GM23338 (cell line): ENCODE measurements at regions not wholly inside any gene's neighbourhood (a gene's known extent, or its start where the extent isn't known, plus 50 kb on each side); places are given as distances from the start of the nearest gene placed in this dataset.

Experiments
- ATAC-seq: fragments of 200-7000 bp; cut with Tn5 transposase; 3 replicates; pipeline ENCODE4 v1.9.1; 2020
- DNase-seq: peaks from one replicate; pipeline ENCODE4 v3.0.0-alpha.2; 2015; ENCODE audit warnings: low spot score
- H2AFZ ChIP-seq: fragments of 200-600 bp; sonication (generic); 2 replicates; pipeline ENCODE4 v1.8.0; 2016; ENCODE audit warnings: antibody characterized with exemption, mild to moderate bottlenecking, moderate library complexity
- H3F3A ChIP-seq: fragments of 200-600 bp; sonication (generic); replicated peaks from 2 replicates; pipeline ENCODE4 v1.8.0; 2017; ENCODE audit warnings: antibody characterized with exemption, mixed run types, low read depth
- H3K27ac ChIP-seq: fragments of 200-600 bp; sonication (generic); 2 replicates; pipeline ENCODE4 v1.6.1; 2016; ENCODE audit warnings: low read depth
- H3K27me3 ChIP-seq: fragments of 200-600 bp; sonication (generic); 2 replicates; pipeline ENCODE4 v1.8.0; 2016; ENCODE audit warnings: mild to moderate bottlenecking, mixed run types, moderate library complexity; ENCODE audit not compliant: insufficient read depth
- H3K36me3 ChIP-seq: fragments of 200-600 bp; sonication (generic); 2 replicates; pipeline ENCODE4 v1.8.0; 2016; ENCODE audit warnings: mild to moderate bottlenecking; ENCODE audit not compliant: insufficient read depth
- H3K4me1 ChIP-seq: fragments of 200-600 bp; sonication (generic); 2 replicates; pipeline ENCODE4 v1.8.0; 2016; ENCODE audit warnings: mild to moderate bottlenecking, moderate library complexity; ENCODE audit not compliant: insufficient read depth
- H3K4me2 ChIP-seq: fragments of 200-600 bp; sonication (generic); 2 replicates; pipeline ENCODE4 v1.7.1; 2017; ENCODE audit warnings: mixed run types
- H3K4me3 ChIP-seq: fragments of 200-600 bp; sonication (generic); 2 replicates; pipeline ENCODE4 v1.6.1; 2016; ENCODE audit warnings: mixed run types
- H3K79me2 ChIP-seq: fragments of 200-600 bp; sonication (generic); replicated peaks from 2 replicates; pipeline ENCODE4 v1.8.0; 2017; ENCODE audit warnings: mild to moderate bottlenecking; ENCODE audit not compliant: insufficient read depth
- H3K9me2 ChIP-seq: fragments of 200-600 bp; sonication (generic); 2 replicates; pipeline ENCODE4 v1.8.0; 2017; ENCODE audit not compliant: insufficient read depth
- H4K20me1 ChIP-seq: fragments of 200-600 bp; sonication (generic); replicated peaks from 2 replicates; pipeline ENCODE4 v1.8.0; 2017; ENCODE audit warnings: mild to moderate bottlenecking; ENCODE audit not compliant: insufficient read depth
- H3K27ac Mint-ChIP-seq: 2 replicates; pipeline ENCODE4 v1.8.0; 2020; ENCODE audit warnings: inconsistent platforms, mild to moderate bottlenecking, moderate library complexity, mixed read lengths
- H3K27me3 Mint-ChIP-seq: 3 replicates; pipeline ENCODE4 v1.8.0; 2022; ENCODE audit warnings: low read depth, mild to moderate bottlenecking, moderate library complexity, mixed read lengths, inconsistent platforms; ENCODE audit not compliant: insufficient read depth, poor library complexity
- H3K36me3 Mint-ChIP-seq: 3 replicates; pipeline ENCODE4 v1.8.0; 2021; ENCODE audit warnings: low read depth, mild to moderate bottlenecking, inconsistent platforms, moderate library complexity, mixed read lengths
- H3K4me1 Mint-ChIP-seq: 3 replicates; pipeline ENCODE4 v1.8.0; 2020; ENCODE audit warnings: mild to moderate bottlenecking, inconsistent platforms, mixed read lengths
- H3K4me3 Mint-ChIP-seq: 3 replicates; pipeline ENCODE4 v1.8.0; 2021; ENCODE audit warnings: moderate library complexity, mild to moderate bottlenecking, inconsistent platforms, mixed read lengths
- H3K9me3 Mint-ChIP-seq: 3 replicates; pipeline ENCODE4 v1.8.0; 2020; ENCODE audit warnings: moderate library complexity, mild to moderate bottlenecking, inconsistent platforms, mixed read lengths
- CREB1 ChIP-seq: fragments of 250-450 bp; sonication (Bioruptor Pico); IDR thresholded peaks from 2 replicates; pipeline ENCODE4 v1.5.0; 2020; ENCODE audit warnings: low read depth, mild to moderate bottlenecking, moderate library complexity
- EZH2 ChIP-seq: fragments of 200-600 bp; sonication (generic); IDR thresholded peaks from one replicate; pipeline ENCODE4 v1.8.0; 2017; ENCODE audit warnings: antibody characterized with exemption, mild to moderate bottlenecking, low read depth; ENCODE audit not compliant: unreplicated experiment
- EZH2phosphoT487 ChIP-seq: fragments of 200-600 bp; sonication (generic); IDR thresholded peaks from one replicate; pipeline ENCODE4 v1.8.1; 2018; ENCODE audit warnings: antibody characterized with exemption; ENCODE audit not compliant: unreplicated experiment
- JUNB ChIP-seq: IDR thresholded peaks from one replicate; pipeline ENCODE4 v1.6.1; 2016; ENCODE audit warnings: antibody characterized with exemption; ENCODE audit not compliant: unreplicated experiment
- NANOG ChIP-seq: IDR thresholded peaks from 2 replicates; pipeline ENCODE4 v1.6.1; 2016; ENCODE audit warnings: antibody characterized with exemption, borderline replicate concordance
- POLR2AphosphoS5 ChIP-seq: IDR thresholded peaks from 2 replicates; pipeline ENCODE4 v1.6.1; 2016; ENCODE audit warnings: antibody characterized with exemption, low read depth
- STAT1 ChIP-seq: IDR thresholded peaks from one replicate; pipeline ENCODE4 v1.6.1; 2016; ENCODE audit warnings: antibody characterized with exemption; ENCODE audit not compliant: unreplicated experiment
- ZNF114 ChIP-seq: fragments of 250-450 bp; sonication (Bioruptor Pico); IDR thresholded peaks from 2 replicates; pipeline ENCODE4 v1.5.0; 2020; ENCODE audit warnings: mild to moderate bottlenecking, moderate library complexity
- ZNF331 ChIP-seq: fragments of 250-450 bp; sonication (Bioruptor Pico); IDR thresholded peaks from 2 replicates; pipeline ENCODE4 v1.5.0; 2020; ENCODE audit warnings: low read depth, mild to moderate bottlenecking, moderate library complexity
- TF ChIP-seq, protein P1 (sequence below): fragments of 250-450 bp; sonication (Bioruptor Pico); IDR thresholded peaks from 2 replicates; pipeline ENCODE4 v1.5.0; 2020; ENCODE audit warnings: mild to moderate bottlenecking, moderate library complexity
- TF ChIP-seq, protein P2 (sequence below), 2 experiments: fragments of 200-600 bp in 1 of 2; sonication (generic) in 1 of 2; conservative IDR thresholded peaks; 2 replicates each; pipeline versions ENCODE4 v1.5.1 to v1.6.1; 2016 to 2017; ENCODE audit warnings: antibody characterized with exemption in 2 of 2, low read depth in 2 of 2, mild to moderate bottlenecking in 2 of 2, moderate library complexity in 1 of 2
- TF ChIP-seq, protein P3 (sequence below): IDR thresholded peaks from one replicate; pipeline ENCODE4 v1.6.1; 2018; ENCODE audit warnings: antibody characterized with exemption; ENCODE audit not compliant: unreplicated experiment
- TF ChIP-seq, protein P4 (sequence below): IDR thresholded peaks from 2 replicates; pipeline ENCODE4 v1.6.1; 2016; ENCODE audit warnings: antibody characterized with exemption

DNA sequence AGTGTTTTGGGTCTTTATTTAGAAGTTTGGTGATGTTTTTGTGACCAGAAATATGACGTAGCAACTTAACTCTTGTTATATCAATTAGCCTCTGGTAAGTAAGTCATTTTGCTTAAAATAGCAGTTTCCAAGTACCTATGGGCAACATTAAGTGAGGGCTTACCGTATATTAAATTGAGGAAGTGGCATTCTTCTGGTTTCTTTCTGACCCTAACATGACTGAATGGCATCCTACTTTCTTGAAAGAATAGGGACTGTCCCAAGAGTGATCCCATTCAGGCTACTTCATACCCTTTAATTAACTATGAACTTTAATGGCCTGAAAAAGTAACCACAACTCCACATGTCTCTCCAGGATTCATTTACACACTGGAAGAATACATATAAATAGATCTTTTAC, 106.6 kb downstream of the MZT1 start:
- H2AFZ ChIP-seq: no peak overlapping the region
- H3K36me3 ChIP-seq: no peaks in the 10 kb centered on the region
- H4K20me1 ChIP-seq: no peaks in the 10 kb centered on the region
- no peaks in the 10 kb centered on the region for H3F3A ChIP-seq
- 0 out of 3 replicates have a peak, but pooled peaks cover 2% of the 10 kb centered on the region for H3K4me1 Mint-ChIP-seq
- no peak for TF ChIP-seq EZH2phosphoT487
- no peak for TF ChIP-seq JUNB
- TF ChIP-seq, protein P1, sequence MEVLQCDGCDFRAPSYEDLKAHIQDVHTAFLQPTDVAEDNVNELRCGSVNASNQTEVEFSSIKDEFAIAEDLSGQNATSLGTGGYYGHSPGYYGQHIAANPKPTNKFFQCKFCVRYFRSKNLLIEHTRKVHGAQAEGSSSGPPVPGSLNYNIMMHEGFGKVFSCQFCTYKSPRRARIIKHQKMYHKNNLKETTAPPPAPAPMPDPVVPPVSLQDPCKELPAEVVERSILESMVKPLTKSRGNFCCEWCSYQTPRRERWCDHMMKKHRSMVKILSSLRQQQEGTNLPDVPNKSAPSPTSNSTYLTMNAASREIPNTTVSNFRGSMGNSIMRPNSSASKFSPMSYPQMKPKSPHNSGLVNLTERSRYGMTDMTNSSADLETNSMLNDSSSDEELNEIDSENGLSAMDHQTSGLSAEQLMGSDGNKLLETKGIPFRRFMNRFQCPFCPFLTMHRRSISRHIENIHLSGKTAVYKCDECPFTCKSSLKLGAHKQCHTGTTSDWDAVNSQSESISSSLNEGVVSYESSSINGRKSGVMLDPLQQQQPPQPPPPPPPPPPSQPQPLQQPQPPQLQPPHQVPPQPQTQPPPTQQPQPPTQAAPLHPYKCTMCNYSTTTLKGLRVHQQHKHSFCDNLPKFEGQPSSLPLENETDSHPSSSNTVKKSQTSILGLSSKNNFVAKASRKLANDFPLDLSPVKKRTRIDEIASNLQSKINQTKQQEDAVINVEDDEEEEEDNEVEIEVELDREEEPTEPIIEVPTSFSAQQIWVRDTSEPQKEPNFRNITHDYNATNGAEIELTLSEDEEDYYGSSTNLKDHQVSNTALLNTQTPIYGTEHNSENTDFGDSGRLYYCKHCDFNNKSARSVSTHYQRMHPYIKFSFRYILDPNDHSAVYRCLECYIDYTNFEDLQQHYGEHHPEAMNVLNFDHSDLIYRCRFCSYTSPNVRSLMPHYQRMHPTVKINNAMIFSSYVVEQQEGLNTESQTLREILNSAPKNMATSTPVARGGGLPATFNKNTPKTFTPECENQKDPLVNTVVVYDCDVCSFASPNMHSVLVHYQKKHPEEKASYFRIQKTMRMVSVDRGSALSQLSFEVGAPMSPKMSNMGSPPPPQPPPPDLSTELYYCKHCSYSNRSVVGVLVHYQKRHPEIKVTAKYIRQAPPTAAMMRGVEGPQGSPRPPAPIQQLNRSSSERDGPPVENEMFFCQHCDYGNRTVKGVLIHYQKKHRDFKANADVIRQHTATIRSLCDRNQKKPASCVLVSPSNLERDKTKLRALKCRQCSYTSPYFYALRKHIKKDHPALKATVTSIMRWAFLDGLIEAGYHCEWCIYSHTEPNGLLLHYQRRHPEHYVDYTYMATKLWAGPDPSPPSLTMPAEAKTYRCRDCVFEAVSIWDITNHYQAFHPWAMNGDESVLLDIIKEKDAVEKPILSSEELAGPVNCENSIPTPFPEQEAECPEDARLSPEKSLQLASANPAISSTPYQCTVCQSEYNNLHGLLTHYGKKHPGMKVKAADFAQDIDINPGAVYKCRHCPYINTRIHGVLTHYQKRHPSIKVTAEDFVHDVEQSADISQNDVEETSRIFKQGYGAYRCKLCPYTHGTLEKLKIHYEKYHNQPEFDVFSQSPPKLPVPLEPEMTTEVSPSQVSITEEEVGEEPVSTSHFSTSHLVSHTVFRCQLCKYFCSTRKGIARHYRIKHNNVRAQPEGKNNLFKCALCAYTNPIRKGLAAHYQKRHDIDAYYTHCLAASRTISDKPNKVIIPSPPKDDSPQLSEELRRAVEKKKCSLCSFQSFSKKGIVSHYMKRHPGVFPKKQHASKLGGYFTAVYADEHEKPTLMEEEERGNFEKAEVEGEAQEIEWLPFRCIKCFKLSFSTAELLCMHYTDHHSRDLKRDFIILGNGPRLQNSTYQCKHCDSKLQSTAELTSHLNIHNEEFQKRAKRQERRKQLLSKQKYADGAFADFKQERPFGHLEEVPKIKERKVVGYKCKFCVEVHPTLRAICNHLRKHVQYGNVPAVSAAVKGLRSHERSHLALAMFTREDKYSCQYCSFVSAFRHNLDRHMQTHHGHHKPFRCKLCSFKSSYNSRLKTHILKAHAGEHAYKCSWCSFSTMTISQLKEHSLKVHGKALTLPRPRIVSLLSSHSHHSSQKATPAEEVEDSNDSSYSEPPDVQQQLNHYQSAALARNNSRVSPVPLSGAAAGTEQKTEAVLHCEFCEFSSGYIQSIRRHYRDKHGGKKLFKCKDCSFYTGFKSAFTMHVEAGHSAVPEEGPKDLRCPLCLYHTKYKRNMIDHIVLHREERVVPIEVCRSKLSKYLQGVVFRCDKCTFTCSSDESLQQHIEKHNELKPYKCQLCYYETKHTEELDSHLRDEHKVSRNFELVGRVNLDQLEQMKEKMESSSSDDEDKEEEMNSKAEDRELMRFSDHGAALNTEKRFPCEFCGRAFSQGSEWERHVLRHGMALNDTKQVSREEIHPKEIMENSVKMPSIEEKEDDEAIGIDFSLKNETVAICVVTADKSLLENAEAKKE: no peak
- TF ChIP-seq STAT1: no peak
- no peak for TF ChIP-seq POLR2AphosphoS5
- TF ChIP-seq, protein P2, sequence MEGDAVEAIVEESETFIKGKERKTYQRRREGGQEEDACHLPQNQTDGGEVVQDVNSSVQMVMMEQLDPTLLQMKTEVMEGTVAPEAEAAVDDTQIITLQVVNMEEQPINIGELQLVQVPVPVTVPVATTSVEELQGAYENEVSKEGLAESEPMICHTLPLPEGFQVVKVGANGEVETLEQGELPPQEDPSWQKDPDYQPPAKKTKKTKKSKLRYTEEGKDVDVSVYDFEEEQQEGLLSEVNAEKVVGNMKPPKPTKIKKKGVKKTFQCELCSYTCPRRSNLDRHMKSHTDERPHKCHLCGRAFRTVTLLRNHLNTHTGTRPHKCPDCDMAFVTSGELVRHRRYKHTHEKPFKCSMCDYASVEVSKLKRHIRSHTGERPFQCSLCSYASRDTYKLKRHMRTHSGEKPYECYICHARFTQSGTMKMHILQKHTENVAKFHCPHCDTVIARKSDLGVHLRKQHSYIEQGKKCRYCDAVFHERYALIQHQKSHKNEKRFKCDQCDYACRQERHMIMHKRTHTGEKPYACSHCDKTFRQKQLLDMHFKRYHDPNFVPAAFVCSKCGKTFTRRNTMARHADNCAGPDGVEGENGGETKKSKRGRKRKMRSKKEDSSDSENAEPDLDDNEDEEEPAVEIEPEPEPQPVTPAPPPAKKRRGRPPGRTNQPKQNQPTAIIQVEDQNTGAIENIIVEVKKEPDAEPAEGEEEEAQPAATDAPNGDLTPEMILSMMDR (conservative IDR thresholded peaks at IDR 0.05; ENCODE audit: low read depth in 2 of 2): no peak
- TF ChIP-seq NANOG: no peak
- no peak for TF ChIP-seq ZNF114 (CRISPR knock-in tag)
- no peak for TF ChIP-seq CREB1
- TF ChIP-seq, protein P3, sequence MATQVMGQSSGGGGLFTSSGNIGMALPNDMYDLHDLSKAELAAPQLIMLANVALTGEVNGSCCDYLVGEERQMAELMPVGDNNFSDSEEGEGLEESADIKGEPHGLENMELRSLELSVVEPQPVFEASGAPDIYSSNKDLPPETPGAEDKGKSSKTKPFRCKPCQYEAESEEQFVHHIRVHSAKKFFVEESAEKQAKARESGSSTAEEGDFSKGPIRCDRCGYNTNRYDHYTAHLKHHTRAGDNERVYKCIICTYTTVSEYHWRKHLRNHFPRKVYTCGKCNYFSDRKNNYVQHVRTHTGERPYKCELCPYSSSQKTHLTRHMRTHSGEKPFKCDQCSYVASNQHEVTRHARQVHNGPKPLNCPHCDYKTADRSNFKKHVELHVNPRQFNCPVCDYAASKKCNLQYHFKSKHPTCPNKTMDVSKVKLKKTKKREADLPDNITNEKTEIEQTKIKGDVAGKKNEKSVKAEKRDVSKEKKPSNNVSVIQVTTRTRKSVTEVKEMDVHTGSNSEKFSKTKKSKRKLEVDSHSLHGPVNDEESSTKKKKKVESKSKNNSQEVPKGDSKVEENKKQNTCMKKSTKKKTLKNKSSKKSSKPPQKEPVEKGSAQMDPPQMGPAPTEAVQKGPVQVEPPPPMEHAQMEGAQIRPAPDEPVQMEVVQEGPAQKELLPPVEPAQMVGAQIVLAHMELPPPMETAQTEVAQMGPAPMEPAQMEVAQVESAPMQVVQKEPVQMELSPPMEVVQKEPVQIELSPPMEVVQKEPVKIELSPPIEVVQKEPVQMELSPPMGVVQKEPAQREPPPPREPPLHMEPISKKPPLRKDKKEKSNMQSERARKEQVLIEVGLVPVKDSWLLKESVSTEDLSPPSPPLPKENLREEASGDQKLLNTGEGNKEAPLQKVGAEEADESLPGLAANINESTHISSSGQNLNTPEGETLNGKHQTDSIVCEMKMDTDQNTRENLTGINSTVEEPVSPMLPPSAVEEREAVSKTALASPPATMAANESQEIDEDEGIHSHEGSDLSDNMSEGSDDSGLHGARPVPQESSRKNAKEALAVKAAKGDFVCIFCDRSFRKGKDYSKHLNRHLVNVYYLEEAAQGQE: no peak
- TF ChIP-seq, protein P4, sequence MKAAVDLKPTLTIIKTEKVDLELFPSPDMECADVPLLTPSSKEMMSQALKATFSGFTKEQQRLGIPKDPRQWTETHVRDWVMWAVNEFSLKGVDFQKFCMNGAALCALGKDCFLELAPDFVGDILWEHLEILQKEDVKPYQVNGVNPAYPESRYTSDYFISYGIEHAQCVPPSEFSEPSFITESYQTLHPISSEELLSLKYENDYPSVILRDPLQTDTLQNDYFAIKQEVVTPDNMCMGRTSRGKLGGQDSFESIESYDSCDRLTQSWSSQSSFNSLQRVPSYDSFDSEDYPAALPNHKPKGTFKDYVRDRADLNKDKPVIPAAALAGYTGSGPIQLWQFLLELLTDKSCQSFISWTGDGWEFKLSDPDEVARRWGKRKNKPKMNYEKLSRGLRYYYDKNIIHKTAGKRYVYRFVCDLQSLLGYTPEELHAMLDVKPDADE: no peak
- no peak for TF ChIP-seq EZH2
- no peak for TF ChIP-seq ZNF331 (CRISPR knock-in tag)
- H3K27ac Mint-ChIP-seq: no peak overlapping the region
- ATAC-seq (no peak), DNase-seq (no peak)
- H3K79me2 ChIP-seq: no peaks in the 10 kb centered on the region
- H3K36me3 Mint-ChIP-seq: no peaks in the 10 kb centered on the region
- H3K4me3 ChIP-seq: no peak overlapping the region
- H3K4me3 Mint-ChIP-seq: no peak overlapping the region
- no peaks in the 10 kb centered on the region for H3K27me3 Mint-ChIP-seq
- H3K9me2 ChIP-seq: 0 out of 2 replicates have a peak, but pooled peaks cover 4% of the 10 kb centered on the region
- H3K27ac ChIP-seq: no peak overlapping the region
- H3K27me3 ChIP-seq: no peaks in the 10 kb centered on the region
- no peak overlapping the region for H3K4me2 ChIP-seq
- no peaks in the 10 kb centered on the region for H3K4me1 ChIP-seq
- H3K9me3 Mint-ChIP-seq: no peaks in the 10 kb centered on the region
